Progenitor cell of endocrine pancreas (in vitro differentiated cells): ENCODE measurements at regions not wholly inside any gene's neighbourhood (a gene's known extent, or its start where the extent isn't known, plus 50 kb on each side); places are given as distances from the start of the nearest gene placed in this dataset.
"Not testable (repeated sequence)": the region's sequence is repeated elsewhere in the genome, so short reads cannot be mapped to it uniquely, and the experiment has no call there.

Experiments
- DNase-seq: peaks from one replicate; pipeline ENCODE4 v3.0.0; 2021; ENCODE audit warnings: low spot score; ENCODE audit not compliant: unreplicated experiment
- H3K27ac Mint-ChIP-seq: 2 replicates; pipeline ENCODE4 v1.8.0; 2021; ENCODE audit warnings: mild to moderate bottlenecking, moderate library complexity, mixed read lengths
- H3K27me3 Mint-ChIP-seq: 2 replicates; pipeline ENCODE4 v1.8.0; 2021; ENCODE audit warnings: mixed read lengths
- H3K36me3 Mint-ChIP-seq: 2 replicates; pipeline ENCODE4 v1.8.0; 2022; ENCODE audit warnings: mixed read lengths; ENCODE audit not compliant: insufficient read depth
- H3K4me1 Mint-ChIP-seq: 2 replicates; pipeline ENCODE4 v1.8.0; 2021; ENCODE audit warnings: low read depth, mixed read lengths
- H3K4me3 Mint-ChIP-seq: 2 replicates; pipeline ENCODE4 v1.8.0; 2021; ENCODE audit warnings: low read depth, mild to moderate bottlenecking, moderate library complexity, mixed read lengths
- H3K9me3 Mint-ChIP-seq: 2 replicates; pipeline ENCODE4 v1.8.0; 2021; ENCODE audit warnings: low read depth, mixed read lengths
- CTCF ChIP-seq: fragments of 200-600 bp; sonication (generic); IDR thresholded peaks from one replicate; pipeline ENCODE4 v1.5.0; 2021; ENCODE audit warnings: antibody characterized with exemption, mild to moderate bottlenecking; ENCODE audit not compliant: unreplicated experiment

GRCh38 chr3:4198491-4198890 is 104.7 kb upstream of the SETMAR start:
- Mint-ChIP-seq H3K36me3 (no peaks in the 10 kb centered on the region), H3K9me3 (peaks cover 9% of the 10 kb centered on the region), H3K4me1 (peaks cover 4% of the 10 kb centered on the region), H3K27ac (no peak overlapping the region), H3K4me3 (no peak overlapping the region), H3K27me3 (no peaks in the 10 kb centered on the region)
- no peak for DNase-seq
- no peak for TF ChIP-seq CTCF

GRCh38 chr3:4204776-4205175 is 98.4 kb upstream of the SETMAR start:
- not testable (repeated sequence) for H3K4me1 Mint-ChIP-seq, DNase-seq, H3K9me3 Mint-ChIP-seq, H3K27me3 Mint-ChIP-seq, H3K36me3 Mint-ChIP-seq, H3K4me3 Mint-ChIP-seq
- peak overlapping the region; percentile 39 for H3K27ac Mint-ChIP-seq

GRCh38 chr3:4207672-4208071 is 95.5 kb upstream of the SETMAR start:
- peaks cover 5% of the 10 kb centered on the region for H3K9me3 Mint-ChIP-seq
- H3K36me3 Mint-ChIP-seq: no peaks in the 10 kb centered on the region
- H3K27me3 Mint-ChIP-seq: no peaks in the 10 kb centered on the region

GRCh38 chr3:4208556-4208955 is 94.6 kb upstream of the SETMAR start:
- H3K36me3 Mint-ChIP-seq: peaks cover 3% of the 10 kb centered on the region
- H3K27me3 Mint-ChIP-seq: no peaks in the 10 kb centered on the region
- DNase-seq: no peak
- H3K4me1 Mint-ChIP-seq: peaks cover 8% of the 10 kb centered on the region
- H3K27ac Mint-ChIP-seq: no peak overlapping the region
- H3K9me3 Mint-ChIP-seq: peaks cover 14% of the 10 kb centered on the region
- H3K4me3 Mint-ChIP-seq: no peak overlapping the region
- TF ChIP-seq CTCF: no peak

More at GRCh38 chr3:4207672-4208071, 95.5 kb upstream of the SETMAR start:
- no peak overlapping the region for H3K4me3 Mint-ChIP-seq
- no peak overlapping the region for H3K27ac Mint-ChIP-seq
- H3K4me1 Mint-ChIP-seq: peaks cover 8% of the 10 kb centered on the region
- TF ChIP-seq CTCF: no peak
- DNase-seq: no peak

GRCh38 chr3:4211610-4212009 is 91.6 kb upstream of the SETMAR start:
- H3K9me3 Mint-ChIP-seq: peaks cover 30% of the 10 kb centered on the region
- H3K27me3 Mint-ChIP-seq: no peaks in the 10 kb centered on the region
- no peak for DNase-seq
- no peak overlapping the region for H3K27ac Mint-ChIP-seq
- peaks cover 9% of the 10 kb centered on the region for H3K36me3 Mint-ChIP-seq
- TF ChIP-seq CTCF: no peak
- no peak overlapping the region for H3K4me3 Mint-ChIP-seq
- peaks cover 8% of the 10 kb centered on the region for H3K4me1 Mint-ChIP-seq

GRCh38 chr3:4213420-4213819 is 89.7 kb upstream of the SETMAR start:
- H3K36me3 Mint-ChIP-seq, H3K4me1 Mint-ChIP-seq, H3K27ac Mint-ChIP-seq, H3K27me3 Mint-ChIP-seq, DNase-seq, H3K4me3 Mint-ChIP-seq: not testable (repeated sequence)
- H3K9me3 Mint-ChIP-seq: peaks cover 31% of the 10 kb centered on the region

GRCh38 chr3:4216974-4217373 is 86.2 kb upstream of the SETMAR start:
- Mint-ChIP-seq H3K4me1 (peaks cover 16% of the 10 kb centered on the region), H3K9me3 (peaks cover 31% of the 10 kb centered on the region)
- not testable (repeated sequence) for DNase-seq

More at GRCh38 chr3:4216974-4217373, 86.2 kb upstream of the SETMAR start:
- not testable (repeated sequence) for H3K27ac Mint-ChIP-seq, H3K4me3 Mint-ChIP-seq, H3K36me3 Mint-ChIP-seq, H3K27me3 Mint-ChIP-seq
